ENCODE measurements at regions not wholly inside any gene's neighbourhood (a gene's known extent, or its start where the extent isn't known, plus 50 kb on each side); places are given as distances from the start of the nearest gene placed in this dataset.

DNA sequence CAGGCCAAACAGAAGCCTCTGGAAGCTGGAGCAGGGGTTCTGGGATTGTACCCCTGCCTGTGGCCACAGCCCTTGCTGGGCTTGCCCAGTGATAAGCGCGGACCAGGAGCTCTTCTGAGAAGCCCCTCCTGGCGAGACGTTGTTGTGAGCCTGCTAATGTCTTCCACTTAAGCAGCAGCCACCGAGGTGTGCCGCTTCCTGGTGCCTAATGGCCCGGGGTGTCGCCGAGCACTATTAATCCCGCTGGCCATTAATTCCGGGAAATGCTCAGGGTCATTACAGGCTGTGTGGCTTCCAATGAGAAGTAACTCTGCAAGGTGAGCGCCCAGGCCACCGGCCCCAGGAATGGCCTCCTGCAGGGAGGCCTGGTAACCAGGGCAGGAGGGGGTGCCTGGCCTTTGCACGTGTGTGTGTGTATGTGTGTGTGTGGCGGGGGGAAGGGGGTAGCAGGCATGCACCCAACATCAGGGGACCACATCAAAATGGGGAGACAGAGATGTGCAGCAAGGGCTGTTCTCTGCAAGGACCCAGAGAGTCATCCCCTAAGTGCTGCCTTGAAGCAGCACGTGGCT is 175.0 kb downstream of the URI1 start:
- Histone ChIP-seq H4K20me1 (ENCODE audit: control insufficient read depth, insufficient read depth, low read length, poor library complexity, severe bottlenecking) (no peaks in the 10 kb centered on the region), H3K4me3 (ENCODE audit: control extremely low read depth in 1 of 5, extremely low read depth in 1 of 5, insufficient read depth in 1 of 5, low read depth in 2 of 5, low read length in 4 of 5) (no peak overlapping the region), H3K79me2 (ENCODE audit: control insufficient read depth, insufficient read depth, low read length) (no peaks in the 10 kb centered on the region), H3K27ac (ENCODE audit: low read length in 2 of 2) (no peak overlapping the region), H3K27me3 (replicated peaks in 1 of 4; ENCODE audit: control extremely low read depth in 1 of 4, control insufficient read depth in 3 of 4, insufficient read depth in 4 of 4, low read length in 3 of 4) (no peaks in the 10 kb centered on the region), H3K4me2 (replicated peaks; ENCODE audit: low read depth, low read length, poor library complexity, severe bottlenecking) (no peak overlapping the region), H3K9ac (ENCODE audit: low read length) (no peak overlapping the region), H2AFZ (ENCODE audit: insufficient read depth, low read depth, low read length, poor library complexity, severe bottlenecking) (no peak overlapping the region), H3K36me3 (replicated peaks in 1 of 2; ENCODE audit: control extremely low read depth in 1 of 2, control insufficient read depth in 1 of 2, extremely low read depth in 1 of 2, insufficient read depth in 2 of 2, low read length in 1 of 2) (no peaks in the 10 kb centered on the region), H3K9me3 (ENCODE audit: control extremely low read depth in 1 of 3, control insufficient read depth in 2 of 3, insufficient read depth in 1 of 3, low read length in 2 of 3) (peaks cover 0 to 8% (median 0%) of the 10 kb centered on the region in 3 donors), H3K4me1 (ENCODE audit: control insufficient read depth in 2 of 2, insufficient read depth in 2 of 2, low read length in 2 of 2) (no peaks in the 10 kb centered on the region)
- intact Hi-C loops (cut with micrococcal nuclease) = no loop called here
- Mint-ChIP-seq H3K27ac (no peak overlapping the region), H3K27me3 (no peaks in the 10 kb centered on the region), H3K4me1 (no peaks in the 10 kb centered on the region), H3K4me3 (no peak overlapping the region), H3K9me3 (ENCODE audit: insufficient read depth) (peaks cover 3% of the 10 kb centered on the region)
- no peak for ATAC-seq (ENCODE audit: low read depth)
- ChIA-PET POLR2A (no interaction called here), CTCF (no interaction called here)
- 93% methylated on average over 16 of the region's 16 CpGs for WGBS (ENCODE audit: insufficient coverage)
- TF ChIP-seq, protein P1, sequence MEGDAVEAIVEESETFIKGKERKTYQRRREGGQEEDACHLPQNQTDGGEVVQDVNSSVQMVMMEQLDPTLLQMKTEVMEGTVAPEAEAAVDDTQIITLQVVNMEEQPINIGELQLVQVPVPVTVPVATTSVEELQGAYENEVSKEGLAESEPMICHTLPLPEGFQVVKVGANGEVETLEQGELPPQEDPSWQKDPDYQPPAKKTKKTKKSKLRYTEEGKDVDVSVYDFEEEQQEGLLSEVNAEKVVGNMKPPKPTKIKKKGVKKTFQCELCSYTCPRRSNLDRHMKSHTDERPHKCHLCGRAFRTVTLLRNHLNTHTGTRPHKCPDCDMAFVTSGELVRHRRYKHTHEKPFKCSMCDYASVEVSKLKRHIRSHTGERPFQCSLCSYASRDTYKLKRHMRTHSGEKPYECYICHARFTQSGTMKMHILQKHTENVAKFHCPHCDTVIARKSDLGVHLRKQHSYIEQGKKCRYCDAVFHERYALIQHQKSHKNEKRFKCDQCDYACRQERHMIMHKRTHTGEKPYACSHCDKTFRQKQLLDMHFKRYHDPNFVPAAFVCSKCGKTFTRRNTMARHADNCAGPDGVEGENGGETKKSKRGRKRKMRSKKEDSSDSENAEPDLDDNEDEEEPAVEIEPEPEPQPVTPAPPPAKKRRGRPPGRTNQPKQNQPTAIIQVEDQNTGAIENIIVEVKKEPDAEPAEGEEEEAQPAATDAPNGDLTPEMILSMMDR (IDR thresholded peaks at IDR 0.05) = no peak
- TF ChIP-seq EZH2 (IDR thresholded peaks at IDR 0.05; ENCODE audit: borderline replicate concordance, insufficient read depth, low read depth, low read length, poor library complexity, severe bottlenecking) = no peak
- no peak for DNase-seq

DNA sequence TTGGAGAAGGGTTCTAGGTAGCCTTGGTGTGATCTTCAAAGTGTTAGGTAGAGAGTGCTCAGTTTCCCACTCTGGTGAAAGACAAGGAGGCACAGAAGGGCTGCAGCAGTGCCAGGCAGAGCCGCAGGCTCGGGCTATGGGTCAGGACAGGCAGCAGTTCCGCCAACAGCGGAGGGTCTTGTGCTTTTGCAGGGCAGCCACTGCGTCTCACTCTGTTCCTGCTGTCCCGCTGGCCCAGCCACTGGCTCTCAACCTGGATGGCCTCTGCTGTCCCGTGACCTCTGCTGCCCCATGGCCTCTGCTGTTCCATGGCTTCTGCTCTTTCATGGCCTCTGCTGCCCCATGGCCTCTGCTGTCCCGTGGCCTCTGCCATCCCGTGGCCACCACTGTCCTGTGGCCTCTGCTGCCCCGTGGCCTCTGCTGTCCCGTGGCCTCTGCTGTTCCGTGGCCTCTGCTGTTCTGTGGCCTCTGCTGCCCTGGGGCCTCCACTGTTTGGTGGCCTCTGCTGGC is 175.7 kb downstream of the URI1 start:
- TF ChIP-seq, protein P1 (IDR thresholded peaks at IDR 0.05) = no peak
- no peak for TF ChIP-seq EZH2 (IDR thresholded peaks at IDR 0.05; ENCODE audit: borderline replicate concordance, insufficient read depth, low read depth, low read length, poor library complexity, severe bottlenecking)
- no peak overlapping the region for H3K4me3 ChIP-seq (ENCODE audit: control extremely low read depth in 1 of 5, extremely low read depth in 1 of 5, insufficient read depth in 1 of 5, low read depth in 2 of 5, low read length in 4 of 5)

More for the DNA sequence above, 175.7 kb downstream of the URI1 start:
- Histone ChIP-seq H3K4me1 (ENCODE audit: control insufficient read depth in 2 of 2, insufficient read depth in 2 of 2, low read length in 2 of 2) (no peaks in the 10 kb centered on the region), H3K36me3 (replicated peaks in 1 of 2; ENCODE audit: control extremely low read depth in 1 of 2, control insufficient read depth in 1 of 2, extremely low read depth in 1 of 2, insufficient read depth in 2 of 2, low read length in 1 of 2) (no peaks in the 10 kb centered on the region), H3K9ac (ENCODE audit: low read length) (no peak overlapping the region), H4K20me1 (ENCODE audit: control insufficient read depth, insufficient read depth, low read length, poor library complexity, severe bottlenecking) (no peaks in the 10 kb centered on the region), H3K9me3 (ENCODE audit: control extremely low read depth in 1 of 3, control insufficient read depth in 2 of 3, insufficient read depth in 1 of 3, low read length in 2 of 3) (peaks cover 0 to 8% (median 0%) of the 10 kb centered on the region in 3 donors), H3K4me2 (replicated peaks; ENCODE audit: low read depth, low read length, poor library complexity, severe bottlenecking) (no peak overlapping the region), H3K27me3 (replicated peaks in 1 of 4; ENCODE audit: control extremely low read depth in 1 of 4, control insufficient read depth in 3 of 4, insufficient read depth in 4 of 4, low read length in 3 of 4) (no peaks in the 10 kb centered on the region), H3K79me2 (ENCODE audit: control insufficient read depth, insufficient read depth, low read length) (no peaks in the 10 kb centered on the region), H2AFZ (ENCODE audit: insufficient read depth, low read depth, low read length, poor library complexity, severe bottlenecking) (no peak overlapping the region), H3K27ac (ENCODE audit: low read length in 2 of 2) (no peak overlapping the region)
- ATAC-seq (ENCODE audit: low read depth) (no peak), DNase-seq (no peak)
- no peak overlapping the region for H3K27ac Mint-ChIP-seq
- no peak overlapping the region for H3K4me3 Mint-ChIP-seq
- no peaks in the 10 kb centered on the region for H3K4me1 Mint-ChIP-seq
- ChIA-PET CTCF (no interaction called here), POLR2A (no interaction called here)
- H3K9me3 Mint-ChIP-seq (ENCODE audit: insufficient read depth) = peaks cover 3% of the 10 kb centered on the region
- no peaks in the 10 kb centered on the region for H3K27me3 Mint-ChIP-seq
- intact Hi-C loops (cut with micrococcal nuclease) = no loop called here
- 89% methylated on average over 12 of the region's 12 CpGs for WGBS (ENCODE audit: insufficient coverage)
